ENCODE measurements at regions not wholly inside any gene's neighbourhood (a gene's known extent, or its start where the extent isn't known, plus 50 kb on each side); places are given as distances from the start of the nearest gene placed in this dataset.
"Not testable (repeated sequence)": the region's sequence is repeated elsewhere in the genome, so short reads cannot be mapped to it uniquely, and the experiment has no call there.

DNA sequence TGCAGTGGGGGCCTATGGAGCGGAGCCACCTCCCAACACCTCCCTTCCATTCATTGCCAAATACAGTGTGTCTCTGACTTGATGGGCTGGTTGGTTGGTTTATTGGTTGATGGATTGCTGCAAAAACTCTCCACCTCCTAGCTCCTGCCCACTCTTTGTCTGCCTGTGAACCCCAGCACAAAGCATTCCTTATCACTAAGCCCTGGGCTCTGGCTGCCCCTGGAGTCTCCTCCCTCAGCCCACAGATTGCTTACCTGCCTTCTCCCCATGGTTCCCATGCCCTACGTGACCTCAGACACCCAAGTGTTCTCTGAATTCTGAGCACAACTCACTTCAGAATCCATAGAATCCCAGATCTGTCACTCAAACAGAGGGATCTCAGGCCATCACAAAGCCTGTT, 139.1 kb upstream of the TPM1 start:
- no peak for DNase-seq

DNA sequence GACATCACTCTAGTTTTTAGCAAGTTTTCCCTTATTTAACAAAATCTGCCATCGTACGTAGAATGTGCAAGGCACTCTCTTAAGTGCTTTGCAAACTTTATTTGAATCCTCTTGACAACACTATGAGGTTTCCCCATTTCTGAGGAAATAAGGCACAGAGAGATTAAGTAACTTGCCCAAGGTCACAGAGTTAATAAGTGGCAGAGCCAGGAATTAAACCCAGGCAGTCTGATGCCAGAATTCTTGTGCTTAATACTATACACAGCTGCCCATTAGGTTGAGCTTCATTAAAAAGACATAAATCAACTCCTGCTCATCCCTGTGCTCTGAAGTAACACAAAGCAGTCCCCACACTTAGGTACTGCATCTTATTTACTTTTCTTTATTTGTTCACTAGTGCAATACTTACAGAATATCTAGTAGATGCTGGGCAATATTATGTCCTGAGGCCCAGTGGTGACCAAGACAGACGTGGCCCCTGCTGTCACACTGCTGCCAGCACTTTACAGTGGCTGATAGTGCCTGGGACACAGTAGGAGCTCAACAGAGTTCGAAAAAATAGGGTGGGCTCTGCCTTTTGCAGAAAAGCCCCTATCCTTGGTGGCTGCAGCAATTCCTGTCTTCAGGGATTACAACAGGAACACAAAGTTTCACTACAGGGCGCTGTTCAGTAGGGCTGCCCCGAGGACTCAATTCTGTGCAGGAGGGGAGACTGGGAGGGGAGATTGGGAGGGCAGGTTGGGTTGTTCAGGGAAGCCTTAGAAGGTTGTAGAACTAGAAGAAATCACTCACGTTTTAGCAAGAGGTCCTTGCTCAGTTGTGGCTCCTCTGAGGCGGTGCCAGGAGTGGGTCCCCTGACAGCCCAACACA, 138.3 kb upstream of the TPM1 start:
- DNase-seq, result no peak

DNA sequence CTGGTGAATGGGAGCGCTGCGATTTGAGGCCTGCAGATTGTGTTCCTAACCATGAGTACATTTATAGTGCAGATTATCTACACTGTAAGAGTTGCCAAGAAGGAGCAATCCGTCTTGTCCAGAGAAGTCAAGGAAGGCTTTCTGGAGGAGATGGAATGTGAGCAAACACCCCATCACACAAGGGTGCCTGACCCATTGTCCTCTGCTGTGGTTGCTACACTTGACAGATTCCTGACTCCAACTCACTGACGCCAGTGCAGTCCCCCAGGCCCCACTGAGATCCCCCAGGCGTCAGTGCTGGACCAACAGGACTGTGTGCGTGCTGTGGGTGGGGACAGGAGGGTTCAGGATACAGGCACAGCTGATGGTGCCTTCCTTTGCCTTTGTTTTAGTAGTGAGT, 135.9 kb upstream of the TPM1 start:
- no peak for DNase-seq

DNA sequence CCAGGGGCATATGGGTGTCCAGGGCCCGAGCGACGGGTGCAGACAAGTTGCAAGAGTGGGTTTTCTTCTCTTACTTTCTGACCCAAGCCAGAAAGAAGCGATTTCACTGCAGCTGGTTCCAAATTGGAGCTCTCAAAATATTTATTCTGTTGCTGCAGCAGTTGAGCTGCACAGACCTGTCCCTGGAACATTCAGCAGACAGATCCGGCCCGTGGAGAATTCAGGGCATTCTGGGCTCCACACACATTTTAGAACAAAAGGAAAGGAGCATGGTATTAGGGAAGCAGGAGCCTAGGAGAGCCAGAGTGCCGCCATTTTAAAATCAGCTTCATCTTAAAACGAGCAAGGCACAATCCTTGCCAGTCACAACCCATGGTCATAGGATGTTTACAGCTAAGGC, 135.3 kb upstream of the TPM1 start:
- DNase-seq, result no peak

DNA sequence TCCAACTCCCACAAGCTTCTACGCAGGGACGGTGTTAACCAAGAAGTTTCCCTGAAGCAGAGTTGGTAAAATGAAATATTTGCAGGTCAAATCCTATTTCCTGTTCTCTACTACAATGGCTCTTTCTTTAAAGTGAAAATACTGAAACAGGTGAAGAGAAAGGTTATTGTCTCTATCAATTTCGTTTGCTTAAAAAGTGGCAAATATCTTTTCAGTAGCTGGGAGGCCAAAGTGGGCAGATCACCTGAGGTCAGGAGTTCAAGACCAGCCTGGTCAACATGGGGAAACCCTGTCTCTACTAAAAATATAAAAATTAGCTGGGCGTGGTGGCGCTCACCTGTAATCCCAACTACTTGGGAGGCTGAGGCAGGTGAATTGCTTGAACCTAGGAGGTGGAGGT, 134.2 kb upstream of the TPM1 start:
- not testable (repeated sequence) for DNase-seq

DNA sequence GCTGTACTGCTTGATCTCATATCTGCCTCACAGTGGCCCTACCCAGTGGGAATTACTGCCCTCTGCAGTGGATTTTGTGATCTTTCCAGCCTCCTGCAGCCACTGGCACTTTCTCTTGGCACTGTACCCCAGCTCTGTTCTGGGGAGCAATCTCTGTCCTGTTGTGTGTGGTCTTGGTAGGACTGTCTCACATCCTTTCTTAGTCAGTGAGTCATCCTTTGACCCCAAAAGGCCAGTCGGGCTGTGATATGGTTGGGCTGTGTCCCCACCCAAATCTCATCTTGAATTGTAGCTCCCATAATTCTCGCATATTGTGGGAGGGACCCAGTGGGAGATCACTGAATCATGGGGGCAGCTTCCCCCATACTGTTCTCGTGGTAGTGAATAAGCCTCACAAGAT, 133.3 kb upstream of the TPM1 start:
- no peak for DNase-seq

DNA sequence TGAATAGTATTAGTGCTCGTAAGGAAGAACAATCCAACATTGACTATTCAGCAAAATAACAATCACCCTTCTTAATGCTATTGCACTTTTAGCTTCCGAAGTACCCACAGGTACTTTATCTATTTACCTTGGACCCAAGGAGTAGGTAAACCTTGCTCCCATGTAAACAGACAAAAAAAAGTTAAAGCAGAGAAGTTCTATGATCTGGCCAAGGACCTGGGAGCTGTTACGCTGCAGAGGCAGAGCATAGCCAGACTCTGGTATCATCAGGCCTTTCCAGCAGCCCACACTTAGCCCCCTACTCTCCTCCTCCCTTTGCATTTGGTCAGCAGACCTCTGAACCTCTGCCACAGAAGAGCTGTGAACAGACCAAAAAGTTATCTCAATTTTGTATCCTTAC, 130.3 kb upstream of the TPM1 start:
- no peak for DNase-seq

DNA sequence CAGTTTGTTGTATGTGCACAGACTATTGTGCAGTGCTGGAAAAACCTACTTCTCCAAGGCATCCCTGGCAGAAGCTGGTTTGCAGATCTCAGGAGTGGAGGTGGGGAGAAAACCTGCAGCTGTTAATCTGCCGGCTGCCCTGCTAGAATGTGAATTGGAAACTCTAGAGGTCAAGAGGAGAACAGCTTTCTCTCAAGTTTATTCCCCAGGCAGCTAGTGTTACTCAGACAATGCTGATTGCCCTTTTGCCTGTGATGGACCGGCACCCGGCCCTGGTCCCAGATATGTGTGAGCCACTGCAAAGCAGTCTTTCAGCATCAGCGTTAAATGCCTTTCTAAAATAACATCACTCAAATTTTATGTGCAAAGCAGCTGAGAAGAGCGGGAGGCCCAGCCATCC, 129.7 kb upstream of the TPM1 start:
- DNase-seq, result no peak

DNA sequence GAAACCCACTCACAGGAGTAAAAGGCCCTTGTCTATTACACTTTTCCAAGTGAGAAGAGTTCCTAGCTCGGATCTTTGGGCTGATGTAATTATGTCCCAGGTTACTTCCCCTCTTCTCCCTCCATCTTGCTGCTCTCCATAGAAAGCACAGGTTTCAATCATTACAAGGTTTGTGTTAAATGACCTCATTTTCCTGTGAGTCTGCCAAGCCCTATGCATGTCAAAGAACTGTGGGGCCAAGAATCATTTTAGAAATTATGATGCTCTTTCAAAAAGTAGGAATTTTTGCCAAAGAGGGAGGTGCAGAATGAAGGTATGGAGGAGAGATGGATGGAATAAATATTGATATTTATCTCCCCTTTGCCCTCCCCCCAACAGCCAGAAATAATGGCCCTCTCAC, 129.3 kb upstream of the TPM1 start:
- no peak for DNase-seq

DNA sequence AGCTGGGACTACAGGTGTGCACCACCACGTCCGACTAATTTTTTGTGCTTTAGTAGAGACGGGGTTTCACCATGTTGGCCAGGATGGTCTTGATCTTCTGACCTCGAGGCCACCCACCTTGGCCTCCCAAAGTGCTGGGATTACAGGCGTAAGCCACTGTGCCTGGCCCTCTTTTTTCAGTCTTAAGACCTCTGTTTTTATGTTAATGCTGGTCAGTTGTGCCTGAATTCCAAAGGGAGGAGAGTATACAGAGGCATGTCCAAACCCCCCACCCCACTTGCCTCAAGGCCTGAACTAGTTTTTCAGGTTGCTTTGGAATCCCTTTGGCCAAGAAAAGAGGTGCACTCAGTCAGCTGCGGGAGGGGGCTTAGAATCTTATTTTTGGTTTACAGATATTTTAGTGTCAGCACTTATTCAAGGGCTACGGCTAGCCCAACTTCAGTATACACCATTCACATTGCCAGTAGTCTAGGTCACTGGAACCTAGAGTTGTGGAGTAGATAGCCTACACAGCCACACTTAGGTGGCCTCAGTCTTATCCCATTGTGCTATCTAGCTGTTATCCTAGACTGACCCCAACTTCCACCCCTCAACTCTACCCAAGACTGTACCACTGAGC, 128.0 kb upstream of the TPM1 start:
- no peak for DNase-seq

DNA sequence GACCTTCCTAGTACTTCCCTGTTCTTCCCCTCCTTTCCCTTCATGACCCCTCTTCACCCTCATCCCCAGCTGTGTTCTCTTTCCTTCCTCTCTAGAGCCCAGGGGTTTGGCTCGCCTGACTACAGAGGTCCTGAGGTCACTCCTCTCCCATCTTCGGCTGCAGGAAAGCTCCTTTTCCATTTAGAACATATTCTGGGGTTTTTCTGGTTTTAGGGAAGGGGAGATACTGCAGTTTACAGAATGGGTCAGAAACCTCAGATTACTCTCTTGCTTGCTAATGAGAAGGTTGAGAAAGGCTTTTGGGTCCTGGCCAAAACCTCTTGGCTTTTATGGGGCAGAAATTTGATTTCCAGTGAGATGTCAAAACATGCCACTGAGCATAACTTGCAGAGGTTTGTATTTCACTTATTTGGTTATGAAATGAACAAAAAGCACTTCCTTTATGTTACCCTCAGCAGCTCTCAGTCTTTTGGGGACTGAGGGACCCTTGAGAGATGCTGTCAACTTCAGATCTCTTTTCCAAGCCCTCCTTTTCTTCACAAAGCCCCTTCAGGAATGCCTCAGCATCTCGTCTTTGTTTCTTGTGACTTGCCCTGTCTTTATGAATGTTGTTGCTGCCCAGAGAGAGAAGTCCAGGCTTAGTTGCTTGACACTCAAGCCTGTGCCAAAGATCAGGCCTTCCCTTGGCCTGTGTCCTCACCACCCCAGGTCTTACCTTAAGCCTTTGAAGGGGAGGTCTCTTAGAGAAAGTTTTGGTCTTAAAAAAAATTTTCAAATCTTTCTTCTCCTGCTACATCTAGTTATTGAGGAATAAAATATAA, 121.7 kb upstream of the TPM1 start:
- no peak for DNase-seq

DNA sequence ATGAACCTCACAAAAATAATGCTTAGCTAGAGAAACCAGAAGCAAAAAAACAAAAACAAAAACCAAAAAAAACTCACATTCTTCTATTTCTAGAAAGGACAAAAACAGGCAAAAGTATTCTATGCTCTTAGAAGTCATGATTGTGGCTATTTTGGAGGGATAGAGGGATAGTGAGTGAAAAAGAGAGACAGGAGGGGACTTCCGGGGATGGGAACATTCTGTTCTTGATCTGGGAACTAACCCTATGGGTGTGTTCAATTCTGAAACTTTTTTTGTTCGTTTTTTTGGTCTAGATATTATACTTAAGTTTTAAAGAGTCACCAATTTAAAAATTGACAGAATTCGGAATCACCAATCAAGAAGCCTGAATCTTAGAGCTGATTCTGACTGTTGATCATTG, 120.0 kb upstream of the TPM1 start:
- DNase-seq, result no peak

DNA sequence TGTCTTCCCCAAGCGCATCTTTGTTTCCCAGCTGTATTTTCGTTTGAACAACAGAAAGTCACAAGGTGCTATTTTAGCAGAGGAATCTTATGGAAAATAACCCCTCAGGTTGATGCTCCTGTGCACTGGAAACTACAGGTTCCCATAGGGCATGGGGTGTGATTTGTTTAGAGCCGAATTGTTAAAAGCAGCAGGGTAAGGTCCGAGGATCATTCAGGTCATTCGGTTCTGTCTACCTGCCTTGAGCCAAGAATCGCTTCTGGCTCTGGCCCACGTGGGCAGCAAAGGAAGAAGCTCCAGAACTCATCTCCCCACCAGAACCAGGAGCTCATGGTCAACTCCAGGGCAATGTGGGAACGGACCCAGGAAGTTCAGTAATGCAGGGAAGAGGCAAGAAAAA, 116.7 kb upstream of the TPM1 start:
- DNase-seq, result no peak

DNA sequence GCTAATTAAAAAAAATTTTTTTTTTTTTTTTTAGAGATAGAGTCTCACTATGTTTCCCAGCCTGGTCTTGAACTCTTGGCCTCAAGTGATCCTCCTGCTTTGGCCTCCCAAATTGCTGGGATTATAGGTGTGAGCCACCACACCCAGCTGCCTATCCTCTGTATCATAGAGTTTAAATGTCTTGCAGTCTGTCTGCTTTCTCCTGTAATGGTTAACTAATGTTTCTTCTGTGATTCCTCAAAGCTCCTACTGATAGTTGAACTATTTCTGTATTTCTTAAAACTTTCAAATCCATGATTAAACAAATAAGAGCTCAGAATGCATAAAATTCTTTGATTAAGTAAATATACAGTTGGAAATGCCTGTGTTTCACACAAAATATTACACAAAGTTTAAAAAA, 115.4 kb upstream of the TPM1 start:
- no peak for DNase-seq

DNA sequence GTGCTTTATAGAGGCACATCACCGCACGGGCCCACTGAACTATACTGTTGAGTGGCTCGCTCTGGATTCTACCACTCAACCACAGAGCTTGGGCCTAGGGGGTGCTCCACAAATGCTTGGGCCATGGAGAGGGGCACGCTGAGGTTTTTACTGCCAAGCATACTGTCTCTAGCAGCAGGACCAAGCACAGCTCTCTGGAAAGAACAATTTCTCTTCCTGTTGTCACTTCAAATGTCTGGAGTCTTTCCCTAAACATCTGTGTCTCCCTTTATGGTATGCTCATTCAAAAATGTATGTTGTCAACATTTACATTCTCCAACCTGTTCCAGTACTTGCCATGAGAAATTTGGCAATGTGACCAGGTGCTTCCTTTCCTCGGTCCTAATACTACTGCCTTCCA, 114.7 kb upstream of the TPM1 start:
- DNase-seq, result no peak

DNA sequence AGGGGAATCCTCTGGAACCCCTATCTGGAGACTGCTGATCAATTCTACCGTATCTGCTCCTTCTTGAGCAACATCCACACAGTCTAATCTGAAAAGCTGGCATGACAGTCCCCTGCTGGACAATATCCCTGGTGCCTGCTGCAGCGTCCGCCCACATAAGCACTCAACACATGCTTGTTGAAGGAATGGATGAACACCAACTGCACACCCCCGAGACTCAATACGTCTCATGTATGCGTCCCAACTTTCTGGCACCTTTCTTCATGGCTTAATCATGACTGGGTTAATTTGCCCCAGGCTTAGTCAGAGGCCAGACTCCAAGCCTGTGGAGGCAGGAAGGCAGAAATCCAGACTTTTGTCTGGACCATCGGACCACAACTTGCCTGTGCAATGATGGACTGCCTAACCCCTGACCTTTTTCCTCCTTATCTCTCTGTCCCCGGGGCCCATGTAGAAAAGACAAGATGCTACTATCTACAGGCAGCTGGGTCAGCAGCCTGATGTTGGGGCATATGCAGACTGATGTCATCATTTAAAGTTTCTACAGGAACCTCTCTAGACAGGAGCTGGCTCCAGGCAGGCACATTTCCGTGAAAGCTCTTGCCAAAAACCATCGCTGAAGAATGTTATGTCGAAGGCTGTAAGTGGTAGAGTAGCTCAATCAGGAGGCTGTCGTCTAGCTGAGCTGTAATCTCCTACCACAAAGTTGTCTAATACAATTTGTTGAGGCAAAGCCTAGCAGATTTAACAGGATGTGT, 114.1 kb upstream of the TPM1 start:
- no peak for DNase-seq

DNA sequence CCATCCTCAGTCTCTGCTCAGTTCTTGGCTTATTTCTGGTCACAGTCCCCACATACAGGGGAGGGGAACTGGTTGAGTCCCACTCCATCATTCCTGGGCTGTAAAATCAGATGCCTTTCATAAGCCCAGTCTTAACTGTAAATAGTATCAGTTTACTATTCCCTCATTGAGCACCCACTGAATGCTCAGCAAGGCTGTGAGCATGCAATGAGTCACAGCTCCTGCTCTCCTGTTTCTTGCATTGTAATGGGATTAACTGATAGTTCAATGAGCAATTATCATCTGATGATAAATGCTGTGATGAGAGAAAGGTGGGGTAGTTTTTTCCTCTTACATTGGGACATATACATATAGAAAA, 113.6 kb upstream of the TPM1 start:
- no peak for DNase-seq

DNA sequence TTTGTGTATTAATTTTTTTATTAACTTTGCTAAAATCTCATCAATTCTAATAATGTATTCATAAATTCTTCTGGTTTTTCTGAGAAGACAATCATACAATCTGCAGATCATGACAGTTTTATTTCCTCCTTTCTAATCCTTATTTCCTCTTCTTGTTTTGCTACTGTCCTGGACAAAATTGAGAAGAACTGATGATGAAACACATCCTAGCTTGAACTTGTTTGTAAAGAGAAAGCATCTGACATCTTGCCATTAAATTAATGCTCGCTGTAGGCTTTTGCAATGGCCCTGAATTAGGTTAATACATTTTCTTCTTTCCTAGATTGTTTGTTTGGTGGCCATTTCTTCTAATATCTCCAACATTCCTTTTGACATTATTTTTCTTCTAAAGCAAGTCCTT, 110.9 kb upstream of the TPM1 start:
- no peak for DNase-seq

DNA sequence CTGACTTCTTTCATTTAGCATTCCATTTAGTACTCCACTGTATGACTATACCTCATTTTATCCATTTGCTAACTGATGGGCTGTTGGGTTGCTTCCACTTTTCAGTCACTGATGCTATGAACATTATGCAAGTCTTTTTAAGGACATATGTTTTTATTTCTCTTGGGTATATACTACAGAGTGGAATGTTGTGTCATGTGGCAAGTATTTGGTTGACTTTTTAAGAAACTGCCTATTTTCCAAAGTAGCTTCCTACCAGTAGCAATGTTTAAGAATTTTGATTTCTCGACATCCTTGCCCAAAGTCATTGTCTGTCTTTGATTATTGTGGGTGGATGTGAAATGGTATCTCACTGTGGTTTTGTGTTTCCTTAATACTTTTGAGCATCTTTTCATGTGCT, 110.1 kb upstream of the TPM1 start:
- no peak for DNase-seq

DNA sequence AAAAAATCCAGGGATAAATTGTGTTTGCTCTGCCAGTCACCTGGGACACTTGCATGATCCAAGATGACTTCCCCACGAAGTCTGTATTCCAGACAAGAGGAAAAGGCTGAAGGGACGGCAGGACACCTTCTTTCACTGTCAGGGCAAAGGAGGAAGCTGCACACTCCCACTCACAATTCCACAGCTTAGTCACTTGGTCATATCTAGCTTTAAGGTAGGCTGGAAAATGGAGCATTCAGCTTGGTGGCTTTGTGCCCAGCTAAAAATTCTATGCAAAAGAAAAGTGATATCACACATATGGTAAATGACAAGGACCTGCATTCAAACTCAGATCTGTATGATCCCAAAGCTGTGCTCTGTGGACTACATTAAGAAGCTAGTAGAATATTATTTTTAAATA, 109.2 kb upstream of the TPM1 start:
- no peak for DNase-seq

DNA sequence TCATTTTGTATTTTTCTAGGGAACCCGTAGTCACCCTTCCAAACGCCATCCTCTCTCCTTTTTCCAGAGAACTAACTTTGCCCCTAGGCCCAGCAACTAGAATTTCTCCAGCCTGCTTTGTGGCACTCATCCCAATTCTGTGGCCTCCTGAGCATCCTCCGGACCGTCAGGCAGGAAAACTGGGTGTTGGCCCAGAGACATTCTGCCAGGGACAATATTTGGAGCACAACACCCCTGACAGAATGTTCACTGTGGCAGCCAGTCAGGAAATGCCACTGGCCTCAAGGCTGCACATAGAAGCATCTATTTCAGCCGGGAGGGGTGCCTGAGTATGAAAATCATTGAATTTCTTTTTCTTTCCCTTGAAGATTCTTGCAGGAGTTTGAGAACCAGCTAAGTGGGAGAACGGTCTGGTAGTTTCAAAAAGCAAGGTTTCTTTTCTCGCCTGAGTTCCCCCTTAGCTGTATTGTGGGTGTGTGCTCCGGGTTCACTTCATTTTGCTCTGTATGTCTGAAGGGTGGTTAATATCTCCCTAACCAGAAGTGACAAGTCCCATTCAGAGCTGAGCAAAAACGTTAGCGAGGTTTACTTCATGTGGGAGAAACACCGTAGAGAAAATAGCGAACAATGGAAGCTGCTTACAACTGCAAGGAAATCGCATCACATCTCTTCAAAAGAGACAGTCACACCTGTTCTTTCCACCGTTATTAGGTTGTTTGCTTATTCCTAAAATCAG, 108.1 kb upstream of the TPM1 start:
- no peak for DNase-seq

DNA sequence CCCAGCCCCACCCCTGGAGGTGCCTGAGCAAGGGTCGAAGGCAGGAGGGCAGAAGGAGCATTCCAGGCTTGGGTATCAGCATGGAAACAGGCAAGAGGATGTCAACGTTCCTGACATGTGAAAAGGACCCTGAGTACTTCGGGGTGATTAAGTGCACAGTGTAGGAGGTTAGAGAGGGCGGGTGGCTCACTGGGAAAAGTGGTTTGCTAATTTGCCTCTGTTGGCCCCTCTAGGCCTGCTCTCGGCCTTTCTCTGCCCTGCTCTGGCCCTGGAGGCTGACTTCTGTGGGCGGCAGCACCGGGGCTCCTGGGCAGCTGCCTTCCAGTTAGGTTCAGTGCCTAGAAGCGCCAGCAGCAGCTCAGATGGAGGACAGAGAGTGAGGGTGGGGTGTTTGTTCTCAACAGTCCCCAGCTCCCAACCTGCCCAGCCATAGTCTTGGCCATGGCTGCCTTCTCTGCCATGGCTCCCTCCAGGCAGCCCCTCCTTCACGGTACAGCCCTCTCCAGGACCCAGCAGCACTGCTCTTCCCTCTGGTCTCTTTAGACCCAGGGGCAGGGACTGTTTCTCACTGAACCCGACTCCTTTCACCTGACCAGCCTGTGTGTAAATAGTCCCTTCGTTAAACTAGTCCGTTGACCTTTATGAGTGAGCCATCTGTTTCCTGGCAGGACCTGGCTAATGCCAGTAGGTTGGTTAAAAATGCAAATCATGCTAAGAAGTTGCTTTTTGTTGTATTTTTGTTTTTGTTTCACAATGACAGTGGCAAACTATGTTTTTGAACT, 107.1 kb upstream of the TPM1 start:
- DNase-seq, result no peak

All from bone marrow (tissue), 2 donors.